Hematopoietic multipotent progenitor cell treated with erythropoietin and hydrocortisone succinate and interleukin-3 and kit ligand, for 6 days (in vitro differentiated cells): ENCODE measurements at regions not wholly inside any gene's neighbourhood (a gene's known extent, or its start where the extent isn't known, plus 50 kb on each side); places are given as distances from the start of the nearest gene placed in this dataset.

ENCODE experiments used
- DNase-seq: peaks from one replicate; pipeline ENCODE4 v3.0.0-alpha.2; 2015

- no peak for DNase-seq
Measured at GRCh38 chr21:29443411-29444010, 144.8 kb downstream of the BACH1 start.

GRCh38 chr21:29448766-29449165, 150.0 kb downstream of the BACH1 start:
- no peak for DNase-seq

- peak; percentile 16 for DNase-seq
Measured at GRCh38 chr21:29449306-29449950, 150.7 kb downstream of the BACH1 start.

- no peak for DNase-seq
Measured at GRCh38 chr21:29450058-29450457, 151.3 kb downstream of the BACH1 start.

GRCh38 chr21:29453511-29453910, 154.8 kb downstream of the BACH1 start:
- DNase-seq, result no peak

GRCh38 chr21:29454179-29454578, 155.5 kb downstream of the BACH1 start:
- DNase-seq, result no peak

- DNase-seq, result no peak
Measured at GRCh38 chr21:29462479-29462878, 163.8 kb downstream of the BACH1 start.

GRCh38 chr21:29465546-29465945, 166.8 kb downstream of the BACH1 start:
- DNase-seq, result peak; percentile 54

- DNase-seq, result no peak
Measured at GRCh38 chr21:29466532-29466931, 167.8 kb downstream of the BACH1 start.

- no peak for DNase-seq
Measured at GRCh38 chr21:29470397-29470796, 171.7 kb downstream of the BACH1 start.

- no peak for DNase-seq
Measured at GRCh38 chr21:29473808-29474207, 175.1 kb downstream of the BACH1 start.

GRCh38 chr21:29475329-29475728, 176.6 kb downstream of the BACH1 start:
- no peak for DNase-seq

- no peak for DNase-seq
Measured at GRCh38 chr21:29477347-29477746, 178.6 kb downstream of the BACH1 start.

GRCh38 chr21:29477941-29478340, 179.2 kb downstream of the BACH1 start:
- DNase-seq, result no peak

GRCh38 chr21:29481081-29481480, 182.4 kb downstream of the BACH1 start:
- DNase-seq, result no peak

- DNase-seq, result no peak
Measured at GRCh38 chr21:29481641-29482040, 182.9 kb downstream of the BACH1 start.

- DNase-seq, result no peak
Measured at GRCh38 chr21:29486306-29486807, 187.6 kb downstream of the BACH1 start.
